HL-60 (cell line): ENCODE measurements at regions not wholly inside any gene's neighbourhood (a gene's known extent, or its start where the extent isn't known, plus 50 kb on each side); places are given as distances from the start of the nearest gene placed in this dataset.

Source experiments
- DNase-seq, 2 experiments: peaks; one replicate each; pipeline ENCODE4 v3.0.0-alpha.2; 2010 to 2020; ENCODE audit warnings: low read depth in 1 of 2, low spot score in 1 of 2
- H3K27ac ChIP-seq: fragments of 250-450 bp; sonication (Bioruptor Pico); replicated peaks from 2 replicates; pipeline ENCODE4 v1.5.1; 2020; ENCODE audit warnings: mild to moderate bottlenecking, moderate library complexity
- H3K27me3 ChIP-seq: fragments of 250-450 bp; sonication (Bioruptor Pico); 2 replicates; pipeline ENCODE4 v1.5.1; 2021; ENCODE audit warnings: mild to moderate bottlenecking, moderate library complexity; ENCODE audit not compliant: insufficient read depth, poor library complexity, severe bottlenecking
- H3K4me3 ChIP-seq: replicated peaks from 2 replicates; pipeline ENCODE4 v1.5.1; 2011; ENCODE audit warnings: mild to moderate bottlenecking, control low read depth, low read length; ENCODE audit not compliant: insufficient read depth
- CTCF ChIP-seq: IDR thresholded peaks from one replicate; pipeline ENCODE4 v1.5.1; 2011; ENCODE audit warnings: low read length, control low read depth, inconsistent platforms; ENCODE audit not compliant: insufficient read depth
- GABPA ChIP-seq: IDR thresholded peaks from 2 replicates; pipeline ENCODE4 v1.6.1; 2012; ENCODE audit warnings: low read depth
- POLR2AphosphoS5 ChIP-seq: IDR thresholded peaks from 2 replicates; pipeline ENCODE4 v1.6.1; 2012; ENCODE audit warnings: low read depth
- REST ChIP-seq: IDR thresholded peaks from 2 replicates; pipeline ENCODE4 v1.6.1; 2012; ENCODE audit warnings: low read depth; ENCODE audit not compliant: insufficient replicate concordance
- SPI1 ChIP-seq: IDR thresholded peaks from 2 replicates; pipeline ENCODE4 v1.6.1; 2012; ENCODE audit warnings: low read depth, mild to moderate bottlenecking, borderline replicate concordance

GRCh38 chr12:77681726-77682125 lies 149.0 kb upstream of the NAV3 start:
- H3K27me3 ChIP-seq: no peaks in the 10 kb centered on the region
- TF ChIP-seq CTCF (no peak), REST (no peak), SPI1 (no peak), POLR2AphosphoS5 (no peak), GABPA (no peak)
- no peak overlapping the region for H3K4me3 ChIP-seq
- H3K27ac ChIP-seq: no peak overlapping the region
- no peak for DNase-seq

- H3K27me3 ChIP-seq: no peaks in the 10 kb centered on the region
- H3K27ac ChIP-seq: no peak overlapping the region
- no peak overlapping the region for H3K4me3 ChIP-seq
- TF ChIP-seq GABPA (no peak), POLR2AphosphoS5 (no peak), REST (no peak), CTCF (no peak)
- no peak for DNase-seq
Observed at GRCh38 chr12:77679686-77680085, 151.0 kb upstream of the NAV3 start.

- Histone ChIP-seq H3K27me3 (no peaks in the 10 kb centered on the region), H3K4me3 (no peak overlapping the region), H3K27ac (no peak overlapping the region)
- TF ChIP-seq SPI1 (no peak), POLR2AphosphoS5 (no peak), CTCF (no peak)
- no peak for DNase-seq
Observed at GRCh38 chr12:77678621-77679020, 152.1 kb upstream of the NAV3 start.

- TF ChIP-seq SPI1: no peak
- no peaks in the 10 kb centered on the region for H3K27me3 ChIP-seq
- no peak for DNase-seq
- H3K27ac ChIP-seq: no peak overlapping the region
- H3K4me3 ChIP-seq: no peak overlapping the region
Observed at GRCh38 chr12:77667101-77667500, 163.6 kb upstream of the NAV3 start.
